CD4-positive, alpha-beta memory T cell (primary cell): ENCODE measurements at regions not wholly inside any gene's neighbourhood (a gene's known extent, or its start where the extent isn't known, plus 50 kb on each side); places are given as distances from the start of the nearest gene placed in this dataset.

Source experiments
- CTCF ChIA-PET: fragments of 350-600 bp; sonication (Branson Sonifier 250); formaldehyde crosslinking; loops from one replicate; lab custom pipeline; 2021; ENCODE audit warnings: inconsistent platforms; ENCODE audit not compliant: partially characterized antibody; lab: Charles Lee
- POLR2A ChIA-PET: fragments of 350-600 bp; sonication (Branson Sonifier 250); formaldehyde crosslinking; loops from one replicate; lab custom pipeline; 2021; ENCODE audit not compliant: partially characterized antibody; lab: Charles Lee
- DNase-seq, 5 donors: peaks; one replicate each; pipeline versions ENCODE4 v3.0.0 to v3.0.0-alpha.2; 2020 to 2022; ENCODE audit warnings: mixed read lengths in 1 of 5
- H3K27ac ChIP-seq: one replicate; pipeline ENCODE4 v1.7.0; 2013; ENCODE audit warnings: low read depth, low read length
- H3K27me3 ChIP-seq: 2 replicates; pipeline ENCODE4 v1.7.0; 2013; ENCODE audit warnings: mild to moderate bottlenecking, low read length, moderate library complexity; ENCODE audit not compliant: insufficient read depth
- H3K36me3 ChIP-seq: 2 replicates; pipeline ENCODE4 v1.7.0; 2013; ENCODE audit warnings: mild to moderate bottlenecking, low read length, moderate library complexity; ENCODE audit not compliant: insufficient read depth
- H3K4me1 ChIP-seq: 2 replicates; pipeline ENCODE4 v1.7.0; 2013; ENCODE audit warnings: mild to moderate bottlenecking, low read length, moderate library complexity; ENCODE audit not compliant: insufficient read depth
- H3K4me3 ChIP-seq, 2 donors: one replicate each; pipeline ENCODE4 v1.7.0; 2013; ENCODE audit warnings: low read length in 2 of 2, mild to moderate bottlenecking in 1 of 2
- H3K9me3 ChIP-seq, 2 donors: one replicate each; pipeline ENCODE4 v1.7.0; 2013; ENCODE audit warnings: low read length in 2 of 2, control low read depth in 1 of 2; ENCODE audit not compliant: control insufficient read depth in 1 of 2
- H3K27ac Mint-ChIP-seq, 7 donors: one replicate each; pipeline ENCODE4 v1.8.0; 2020 to 2021; ENCODE audit warnings: mixed read lengths in 7 of 7, mild to moderate bottlenecking in 6 of 7, inconsistent platforms in 3 of 7, moderate library complexity in 3 of 7
- H3K27me3 Mint-ChIP-seq, 2 donors: one replicate each; pipeline ENCODE4 v1.8.0; 2020 to 2021; ENCODE audit warnings: mixed read lengths in 2 of 2
- H3K36me3 Mint-ChIP-seq, 2 donors: one replicate each; pipeline ENCODE4 v1.8.0; 2020 to 2021; ENCODE audit warnings: mixed read lengths in 2 of 2, inconsistent platforms in 1 of 2, mild to moderate bottlenecking in 1 of 2
- H3K4me1 Mint-ChIP-seq, 4 donors: one replicate each; pipeline ENCODE4 v1.8.0; 2020 to 2021; ENCODE audit warnings: mixed read lengths in 4 of 4, mild to moderate bottlenecking in 1 of 4
- H3K4me3 Mint-ChIP-seq, 8 donors: one replicate each; pipeline ENCODE4 v1.8.0; 2020 to 2021; ENCODE audit warnings: mixed read lengths in 8 of 8, mild to moderate bottlenecking in 7 of 8, moderate library complexity in 6 of 8, inconsistent platforms in 3 of 8
- H3K9me3 Mint-ChIP-seq, 8 donors: one replicate each; pipeline ENCODE4 v1.8.0; 2020 to 2021; ENCODE audit warnings: mixed read lengths in 8 of 8, mild to moderate bottlenecking in 5 of 8, inconsistent platforms in 3 of 8, moderate library complexity in 1 of 8
- intact Hi-C: fragments of 100-400 bp; cut with micrococcal nuclease; formaldehyde crosslinking; loops from one replicate; pipeline ENCODE4 v1.15.1; 2023

DNA sequence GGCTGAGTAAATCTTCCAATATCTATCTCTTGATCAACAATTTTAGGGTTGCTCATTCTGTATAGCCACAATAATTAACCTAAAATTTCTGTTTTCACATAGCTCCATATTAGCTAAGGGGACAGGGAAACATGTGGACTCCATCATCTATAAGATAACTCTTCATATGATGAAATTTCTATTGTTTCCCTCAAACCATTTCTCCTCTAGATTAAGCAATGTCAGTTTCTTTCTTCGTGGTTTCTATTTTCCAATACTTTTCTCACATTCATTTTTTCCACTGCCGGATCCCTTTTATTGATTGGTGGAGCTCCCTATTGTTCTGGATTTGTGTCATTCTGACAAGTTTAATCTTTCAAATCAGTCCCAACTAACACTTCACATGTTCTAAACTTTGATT lies 1221.3 kb upstream of the ZEB2 start:
- Histone ChIP-seq H3K9me3 (no peaks in the 10 kb centered on the region), H3K4me3 (no peak overlapping the region), H3K27ac (no peak overlapping the region), H3K27me3 (no peaks in the 10 kb centered on the region), H3K36me3 (no peaks in the 10 kb centered on the region), H3K4me1 (no peaks in the 10 kb centered on the region)
- DNase-seq: no peak
- H3K9me3 Mint-ChIP-seq: no peaks in the 10 kb centered on the region
- intact Hi-C loops: no loop called here
- no peak overlapping the region for H3K27ac Mint-ChIP-seq
- no peaks in the 10 kb centered on the region for H3K27me3 Mint-ChIP-seq
- ChIA-PET CTCF (no interaction called here), POLR2A (no interaction called here)
- no peak overlapping the region for H3K4me3 Mint-ChIP-seq
- H3K4me1 Mint-ChIP-seq: peaks cover 0 to 2% (median 0%) of the 10 kb centered on the region in 4 donors
- H3K36me3 Mint-ChIP-seq: no peaks in the 10 kb centered on the region

GRCh38 chr2:145740302-145740701 lies 1220.4 kb upstream of the ZEB2 start:
- no peaks in the 10 kb centered on the region for H3K36me3 Mint-ChIP-seq
- H3K4me1 ChIP-seq: no peaks in the 10 kb centered on the region
- no peak overlapping the region for H3K27ac Mint-ChIP-seq
- no peaks in the 10 kb centered on the region for H3K9me3 Mint-ChIP-seq
- H3K27me3 ChIP-seq: no peaks in the 10 kb centered on the region
- H3K27ac ChIP-seq: no peak overlapping the region
- H3K4me3 ChIP-seq: no peak overlapping the region
- DNase-seq: no peak
- ChIA-PET POLR2A (no interaction called here), CTCF (no interaction called here)
- peaks cover 0 to 2% (median 0%) of the 10 kb centered on the region in 4 donors for H3K4me1 Mint-ChIP-seq
- H3K9me3 ChIP-seq: no peaks in the 10 kb centered on the region
- no peaks in the 10 kb centered on the region for H3K27me3 Mint-ChIP-seq
- intact Hi-C loops: no loop called here
- no peak overlapping the region for H3K4me3 Mint-ChIP-seq
- no peaks in the 10 kb centered on the region for H3K36me3 ChIP-seq

GRCh38 chr2:145739681-145740080 lies 1219.8 kb upstream of the ZEB2 start:
- no peaks in the 10 kb centered on the region for H3K36me3 ChIP-seq
- H3K27me3 Mint-ChIP-seq: no peaks in the 10 kb centered on the region
- intact Hi-C loops: no loop called here

DNA sequence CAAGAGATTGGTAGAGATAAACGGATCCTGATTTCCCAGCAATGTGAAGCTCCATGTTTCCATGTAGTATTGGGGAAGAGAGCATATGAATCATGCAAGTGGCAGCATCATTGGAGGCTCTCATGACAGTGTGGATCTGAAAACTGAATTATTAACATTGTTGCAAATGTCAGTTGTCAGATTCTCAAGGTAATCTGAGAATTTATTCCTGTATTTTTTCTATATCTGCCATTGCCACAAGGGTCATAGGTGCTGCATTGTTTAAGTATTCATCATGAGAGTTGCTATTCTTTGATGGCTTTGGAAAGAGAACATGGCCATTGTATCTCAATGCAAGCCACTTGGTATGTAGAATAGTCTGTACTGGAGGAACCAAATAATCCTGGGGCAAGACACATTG lies 1217.0 kb upstream of the ZEB2 start:
- H3K4me3 Mint-ChIP-seq: no peak overlapping the region
- H3K27me3 ChIP-seq: no peaks in the 10 kb centered on the region
- H3K4me3 ChIP-seq: no peak overlapping the region
- DNase-seq: no peak
- H3K27ac ChIP-seq: no peak overlapping the region
- H3K36me3 ChIP-seq: no peaks in the 10 kb centered on the region
- H3K36me3 Mint-ChIP-seq: no peaks in the 10 kb centered on the region
- intact Hi-C loops: no loop called here
- H3K4me1 Mint-ChIP-seq: no peaks in the 10 kb centered on the region
- no peaks in the 10 kb centered on the region for H3K9me3 Mint-ChIP-seq
- CTCF ChIA-PET: no interaction called here
- no peaks in the 10 kb centered on the region for H3K4me1 ChIP-seq
- no peaks in the 10 kb centered on the region for H3K9me3 ChIP-seq
- POLR2A ChIA-PET: no interaction called here
- H3K27me3 Mint-ChIP-seq: no peaks in the 10 kb centered on the region
- no peak overlapping the region for H3K27ac Mint-ChIP-seq

More at GRCh38 chr2:145739681-145740080, 1219.8 kb upstream of the ZEB2 start:
- Histone ChIP-seq H3K27me3 (no peaks in the 10 kb centered on the region), H3K27ac (no peak overlapping the region), H3K4me1 (no peaks in the 10 kb centered on the region), H3K9me3 (no peaks in the 10 kb centered on the region), H3K4me3 (no peak overlapping the region)
- Mint-ChIP-seq H3K4me1 (no peaks in the 10 kb centered on the region), H3K36me3 (no peaks in the 10 kb centered on the region), H3K4me3 (no peak overlapping the region), H3K27ac (no peak overlapping the region), H3K9me3 (no peaks in the 10 kb centered on the region)
- no peak for DNase-seq
- POLR2A ChIA-PET: no interaction called here
- CTCF ChIA-PET: no interaction called here

- DNase-seq: no peak
- Histone ChIP-seq H3K4me3 (no peak overlapping the region), H3K27me3 (no peaks in the 10 kb centered on the region), H3K27ac (no peak overlapping the region), H3K9me3 (no peaks in the 10 kb centered on the region), H3K36me3 (no peaks in the 10 kb centered on the region), H3K4me1 (no peaks in the 10 kb centered on the region)
- intact Hi-C loops: no loop called here
- Mint-ChIP-seq H3K27ac (no peak overlapping the region), H3K4me3 (no peak overlapping the region), H3K36me3 (no peaks in the 10 kb centered on the region), H3K9me3 (peaks cover 0 to 6% (median 0%) of the 10 kb centered on the region in 8 donors), H3K4me1 (no peaks in the 10 kb centered on the region), H3K27me3 (no peaks in the 10 kb centered on the region)
- ChIA-PET CTCF (no interaction called here), POLR2A (no interaction called here)
Measured at GRCh38 chr2:145731467-145731866, 1211.5 kb upstream of the ZEB2 start.

- Mint-ChIP-seq H3K36me3 (no peaks in the 10 kb centered on the region), H3K9me3 (peaks cover 0 to 6% (median 0%) of the 10 kb centered on the region in 8 donors), H3K4me3 (no peak overlapping the region), H3K4me1 (no peaks in the 10 kb centered on the region), H3K27ac (no peak overlapping the region), H3K27me3 (no peaks in the 10 kb centered on the region)
- Histone ChIP-seq H3K4me3 (no peak overlapping the region), H3K27me3 (no peaks in the 10 kb centered on the region), H3K27ac (no peak overlapping the region), H3K9me3 (no peaks in the 10 kb centered on the region), H3K4me1 (no peaks in the 10 kb centered on the region), H3K36me3 (no peaks in the 10 kb centered on the region)
- POLR2A ChIA-PET: no interaction called here
- no peak for DNase-seq
- intact Hi-C loops: no loop called here
- CTCF ChIA-PET: no interaction called here
Measured at GRCh38 chr2:145729993-145730770, 1210.3 kb upstream of the ZEB2 start.

DNA sequence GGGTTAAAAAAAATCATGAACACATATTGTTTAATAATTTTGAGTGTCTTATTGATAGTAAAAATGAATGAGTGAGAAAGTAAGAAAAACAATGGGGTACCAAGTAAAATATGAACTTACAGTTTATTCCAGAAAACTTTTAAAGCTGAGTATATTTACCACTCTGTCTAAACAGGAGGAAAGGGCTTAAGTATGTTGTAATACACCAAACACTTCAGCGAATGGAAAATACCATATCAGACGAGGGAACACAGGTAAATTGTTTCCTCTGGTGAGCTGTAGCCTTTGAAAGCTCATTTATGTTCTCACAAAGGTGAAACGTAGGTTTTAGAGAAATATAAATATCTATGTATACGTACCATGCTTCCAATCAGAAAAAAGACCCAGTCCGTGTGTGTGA lies 1209.6 kb upstream of the ZEB2 start:
- H3K9me3 Mint-ChIP-seq: peaks cover 0 to 6% (median 0%) of the 10 kb centered on the region in 8 donors
- no peaks in the 10 kb centered on the region for H3K36me3 Mint-ChIP-seq
- DNase-seq: no peak
- intact Hi-C loops: no loop called here
- Histone ChIP-seq H3K4me3 (no peak overlapping the region), H3K36me3 (no peaks in the 10 kb centered on the region), H3K9me3 (no peaks in the 10 kb centered on the region), H3K27ac (no peak overlapping the region), H3K27me3 (no peaks in the 10 kb centered on the region), H3K4me1 (no peaks in the 10 kb centered on the region)
- H3K27ac Mint-ChIP-seq: no peak overlapping the region
- ChIA-PET CTCF (no interaction called here), POLR2A (no interaction called here)
- no peaks in the 10 kb centered on the region for H3K27me3 Mint-ChIP-seq
- no peak overlapping the region for H3K4me3 Mint-ChIP-seq
- no peaks in the 10 kb centered on the region for H3K4me1 Mint-ChIP-seq
